Thoracic aorta (tissue), 2 donors: ENCODE measurements at regions not wholly inside any gene's neighbourhood (a gene's known extent, or its start where the extent isn't known, plus 50 kb on each side); places are given as distances from the start of the nearest gene placed in this dataset.

Source experiments
- ATAC-seq: fragments of 150-250 bp; one replicate; pipeline ENCODE4 v1.8.0; 2017; ENCODE audit warnings: low read depth; ENCODE audit not compliant: insufficient number of reproducible peaks, low FRiP score
- DNase-seq: peaks from one replicate; pipeline ENCODE4 v3.0.0-alpha.2; 2020; ENCODE audit warnings: low spot score
- H3K27ac ChIP-seq, 2 donors: fragments of 200-600 bp; sonication (generic); 1 replicate in 1 of 2; 2 replicates in 1 of 2; pipeline ENCODE4 v1.5.1; 2016; ENCODE audit warnings: mild to moderate bottlenecking in 2 of 2, moderate library complexity in 2 of 2
- H3K27me3 ChIP-seq: fragments of 200-600 bp; sonication (generic); replicated peaks from 2 replicates; pipeline ENCODE4 v1.6.0; 2016; ENCODE audit warnings: mild to moderate bottlenecking; ENCODE audit not compliant: insufficient read depth
- H3K36me3 ChIP-seq: fragments of 200-600 bp; sonication (generic); one replicate; pipeline ENCODE4 v1.5.1; 2016
- H3K4me1 ChIP-seq, 2 donors: fragments of 200-600 bp; sonication (generic); 1 replicate in 1 of 2; 2 replicates in 1 of 2; pipeline versions ENCODE4 v1.5.1 to v1.6.0; 2016; ENCODE audit warnings: low read depth in 2 of 2, mild to moderate bottlenecking in 1 of 2; ENCODE audit not compliant: control insufficient read depth in 1 of 2
- H3K4me3 ChIP-seq: fragments of 200-600 bp; sonication (generic); 2 replicates; pipeline ENCODE4 v1.5.1; 2016; ENCODE audit warnings: mild to moderate bottlenecking
- H3K9me3 ChIP-seq: fragments of 200-600 bp; sonication (generic); 2 replicates; pipeline ENCODE4 v1.5.1; 2016
- TF ChIP-seq, protein P1 (sequence below): fragments of 200-600 bp; sonication (generic); IDR thresholded peaks from one replicate; pipeline ENCODE4 v1.5.1; 2019; ENCODE audit warnings: antibody characterized with exemption

DNA sequence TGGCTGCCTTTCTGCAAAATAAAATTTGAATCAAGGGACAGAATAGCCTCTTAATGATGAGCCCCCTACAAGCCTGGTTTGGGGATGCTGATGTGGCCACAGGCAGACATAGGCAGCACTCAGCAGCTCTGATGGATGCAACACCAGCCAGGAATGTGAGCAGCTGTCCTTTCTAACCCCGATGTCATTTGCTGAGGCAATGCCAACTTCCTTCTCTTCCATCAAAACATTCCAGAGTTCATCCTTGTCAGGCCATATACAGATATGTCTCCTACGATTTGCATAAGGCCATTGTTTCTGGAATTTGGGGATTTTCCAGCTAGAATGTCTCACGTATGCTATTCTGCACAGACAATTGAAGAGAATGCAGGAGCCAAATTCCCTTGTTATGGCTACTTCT lies 52.1 kb upstream of the MYOCD start:
- no peaks in the 10 kb centered on the region for H3K4me1 ChIP-seq
- no peak for ATAC-seq
- no peaks in the 10 kb centered on the region for H3K9me3 ChIP-seq
- TF ChIP-seq, protein P1, sequence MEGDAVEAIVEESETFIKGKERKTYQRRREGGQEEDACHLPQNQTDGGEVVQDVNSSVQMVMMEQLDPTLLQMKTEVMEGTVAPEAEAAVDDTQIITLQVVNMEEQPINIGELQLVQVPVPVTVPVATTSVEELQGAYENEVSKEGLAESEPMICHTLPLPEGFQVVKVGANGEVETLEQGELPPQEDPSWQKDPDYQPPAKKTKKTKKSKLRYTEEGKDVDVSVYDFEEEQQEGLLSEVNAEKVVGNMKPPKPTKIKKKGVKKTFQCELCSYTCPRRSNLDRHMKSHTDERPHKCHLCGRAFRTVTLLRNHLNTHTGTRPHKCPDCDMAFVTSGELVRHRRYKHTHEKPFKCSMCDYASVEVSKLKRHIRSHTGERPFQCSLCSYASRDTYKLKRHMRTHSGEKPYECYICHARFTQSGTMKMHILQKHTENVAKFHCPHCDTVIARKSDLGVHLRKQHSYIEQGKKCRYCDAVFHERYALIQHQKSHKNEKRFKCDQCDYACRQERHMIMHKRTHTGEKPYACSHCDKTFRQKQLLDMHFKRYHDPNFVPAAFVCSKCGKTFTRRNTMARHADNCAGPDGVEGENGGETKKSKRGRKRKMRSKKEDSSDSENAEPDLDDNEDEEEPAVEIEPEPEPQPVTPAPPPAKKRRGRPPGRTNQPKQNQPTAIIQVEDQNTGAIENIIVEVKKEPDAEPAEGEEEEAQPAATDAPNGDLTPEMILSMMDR, result no peak
- no peak overlapping the region for H3K27ac ChIP-seq
- H3K4me3 ChIP-seq, result no peak overlapping the region
- DNase-seq, result no peak
- no peaks in the 10 kb centered on the region for H3K27me3 ChIP-seq
- no peaks in the 10 kb centered on the region for H3K36me3 ChIP-seq
